GM18951 (cell line): ENCODE measurements at regions not wholly inside any gene's neighbourhood (a gene's known extent, or its start where the extent isn't known, plus 50 kb on each side); places are given as distances from the start of the nearest gene placed in this dataset.

Experiments
- POLR2A ChIP-seq: IDR thresholded peaks from 4 replicates; pipeline ENCODE4 v1.6.1; 2011; ENCODE audit warnings: mild to moderate bottlenecking; ENCODE audit not compliant: insufficient read length, insufficient read depth; ENCODE audit errors: extremely low read depth
- in situ Hi-C: fragments of 300-500 bp; cut with MboI; formaldehyde crosslinking; loops from one replicate; pipeline ENCODE4 v1.12.0; 2022; ENCODE audit warnings: low sequenced_read_pairs, mixed read lengths, inconsistent platforms; ENCODE audit not compliant: unreplicated experiment

DNA sequence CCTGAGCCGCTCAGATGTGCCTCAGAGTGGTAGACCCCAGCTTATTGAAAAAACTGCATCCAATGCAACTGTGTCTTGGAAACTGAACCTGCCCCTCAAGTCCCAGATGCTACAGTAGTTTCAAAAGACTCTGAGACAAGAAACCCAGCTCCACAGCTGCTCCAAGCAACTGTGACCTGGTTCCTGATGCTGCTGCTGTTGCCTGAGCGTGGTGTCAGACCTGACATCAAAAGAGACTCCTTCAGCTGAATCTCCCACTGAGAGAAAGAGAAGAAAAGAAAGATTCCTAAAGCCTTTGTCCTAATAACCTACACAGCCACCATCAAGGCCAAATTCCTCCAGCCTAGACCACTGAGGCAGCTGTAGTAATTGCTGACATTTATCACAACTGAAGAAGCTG, 630.1 kb downstream of the STIM2 start:
- in situ Hi-C loops = no loop called here
- no peak for TF ChIP-seq POLR2A

DNA sequence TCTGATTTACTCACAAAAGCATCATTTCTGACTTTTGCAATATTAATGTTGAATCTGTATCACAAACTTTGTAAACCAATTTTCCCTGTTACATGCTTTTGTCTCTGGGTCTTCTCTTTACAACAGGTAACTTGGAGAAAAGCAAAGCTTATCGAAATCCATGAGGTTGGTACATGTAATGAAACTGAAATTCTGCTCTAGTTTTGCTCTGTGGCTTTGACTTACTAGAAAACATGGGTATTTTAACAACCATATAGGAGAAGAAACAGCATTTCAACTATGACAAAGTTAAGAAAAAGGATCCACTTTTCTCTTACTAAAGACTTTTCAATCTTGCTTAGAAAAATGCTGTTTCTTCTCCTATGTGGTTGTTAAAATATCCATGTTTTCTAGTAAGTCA, 645.8 kb downstream of the STIM2 start:
- in situ Hi-C loops = no loop called here
- no peak for TF ChIP-seq POLR2A

DNA sequence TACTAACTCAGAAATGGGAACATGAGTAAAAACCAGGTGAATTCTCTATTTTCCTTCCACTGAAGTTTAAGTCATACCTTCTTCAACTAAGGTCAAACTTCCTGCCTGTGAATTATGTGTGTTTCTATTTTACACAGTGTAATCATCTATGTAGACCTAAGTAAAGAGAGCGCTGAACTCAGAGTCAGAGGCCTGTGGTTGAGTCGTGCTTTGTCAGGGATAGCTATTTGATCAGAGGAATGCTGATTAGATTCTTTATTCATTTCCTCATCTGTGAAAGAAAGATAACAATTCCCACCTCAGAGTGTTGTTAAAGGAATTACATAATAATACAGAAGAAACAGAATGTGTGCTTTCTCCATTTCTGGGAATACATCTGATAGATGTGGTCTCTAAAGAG, 654.1 kb downstream of the STIM2 start:
- in situ Hi-C loops = no loop called here
- TF ChIP-seq POLR2A = no peak

DNA sequence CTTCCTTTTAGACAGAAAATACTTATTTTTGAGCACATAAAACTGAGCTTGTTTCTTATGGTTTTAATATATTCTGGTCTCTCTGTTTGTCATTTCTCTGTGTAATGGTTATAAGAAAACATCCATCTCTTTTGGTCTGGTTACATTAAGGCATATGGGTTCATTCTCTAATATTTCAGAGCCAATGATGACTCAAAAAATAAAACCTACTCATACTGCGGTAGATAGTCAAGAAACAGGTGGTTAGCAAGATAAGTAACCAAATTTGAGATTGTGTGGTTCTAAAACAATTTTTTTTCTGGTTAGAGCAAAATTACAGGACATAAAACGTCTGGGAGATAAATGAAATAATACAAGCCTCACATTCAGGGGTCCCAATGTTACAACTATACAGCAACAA, 654.5 kb downstream of the STIM2 start:
- TF ChIP-seq POLR2A = no peak
- in situ Hi-C loops = no loop called here

DNA sequence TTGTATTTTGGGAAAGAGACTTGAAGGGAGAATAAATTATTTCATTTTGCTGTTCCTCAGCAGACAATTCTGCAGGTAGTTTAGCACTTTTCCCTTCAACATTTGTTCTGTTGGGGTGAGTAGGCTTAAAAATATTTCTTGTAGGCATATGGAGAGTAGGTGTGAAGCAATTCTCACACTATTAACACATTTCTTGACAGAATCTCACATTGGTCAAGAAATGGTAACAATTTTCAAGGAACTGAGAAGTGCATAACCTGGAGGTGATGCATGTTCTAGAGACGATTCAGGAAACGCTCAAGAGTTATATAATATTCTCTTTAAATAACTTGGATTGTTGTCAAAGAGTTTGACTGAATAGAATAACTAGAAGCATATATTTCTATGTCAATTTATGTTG, 658.2 kb downstream of the STIM2 start:
- no peak for TF ChIP-seq POLR2A
- in situ Hi-C loops = no loop called here

DNA sequence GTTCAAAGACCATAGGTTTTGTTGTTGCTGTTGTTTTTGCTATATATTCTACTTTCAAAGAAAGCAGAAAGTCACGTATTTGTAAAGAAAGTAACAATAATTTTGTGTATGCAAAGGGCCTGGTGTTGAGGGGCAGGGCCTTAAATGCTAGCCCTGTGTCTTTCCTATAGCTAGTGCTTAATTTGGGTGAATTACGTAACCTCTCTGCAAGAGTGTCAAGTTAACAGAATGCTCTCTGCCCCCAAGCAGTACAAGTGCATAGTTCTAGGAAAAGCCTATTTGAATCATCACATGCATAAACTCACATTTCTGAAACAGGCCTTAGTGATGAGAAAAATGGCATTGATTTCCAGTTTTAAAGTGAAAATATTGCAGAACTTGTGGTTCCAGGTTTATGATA, 663.6 kb downstream of the STIM2 start:
- in situ Hi-C loops = no loop called here
- no peak for TF ChIP-seq POLR2A

DNA sequence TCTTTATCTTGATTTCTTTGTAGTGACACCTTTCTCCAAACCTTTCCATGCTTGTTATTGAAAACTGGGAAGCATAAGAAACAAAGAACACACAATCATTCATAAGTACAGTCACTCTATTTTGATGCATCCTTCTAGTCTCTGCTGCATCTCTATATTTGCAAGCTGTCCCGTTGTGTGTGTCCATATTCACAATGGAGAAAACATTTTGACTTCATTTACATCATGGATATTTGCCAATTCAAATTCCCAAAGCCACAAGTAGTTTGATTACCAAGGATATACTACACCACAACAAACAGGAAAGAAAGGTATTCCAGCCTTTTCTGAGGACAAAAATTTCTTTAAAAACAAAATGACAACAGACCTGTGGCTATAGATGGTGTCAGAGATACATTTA, 673.8 kb downstream of the STIM2 start:
- TF ChIP-seq POLR2A = no peak
- in situ Hi-C loops = no loop called here

DNA sequence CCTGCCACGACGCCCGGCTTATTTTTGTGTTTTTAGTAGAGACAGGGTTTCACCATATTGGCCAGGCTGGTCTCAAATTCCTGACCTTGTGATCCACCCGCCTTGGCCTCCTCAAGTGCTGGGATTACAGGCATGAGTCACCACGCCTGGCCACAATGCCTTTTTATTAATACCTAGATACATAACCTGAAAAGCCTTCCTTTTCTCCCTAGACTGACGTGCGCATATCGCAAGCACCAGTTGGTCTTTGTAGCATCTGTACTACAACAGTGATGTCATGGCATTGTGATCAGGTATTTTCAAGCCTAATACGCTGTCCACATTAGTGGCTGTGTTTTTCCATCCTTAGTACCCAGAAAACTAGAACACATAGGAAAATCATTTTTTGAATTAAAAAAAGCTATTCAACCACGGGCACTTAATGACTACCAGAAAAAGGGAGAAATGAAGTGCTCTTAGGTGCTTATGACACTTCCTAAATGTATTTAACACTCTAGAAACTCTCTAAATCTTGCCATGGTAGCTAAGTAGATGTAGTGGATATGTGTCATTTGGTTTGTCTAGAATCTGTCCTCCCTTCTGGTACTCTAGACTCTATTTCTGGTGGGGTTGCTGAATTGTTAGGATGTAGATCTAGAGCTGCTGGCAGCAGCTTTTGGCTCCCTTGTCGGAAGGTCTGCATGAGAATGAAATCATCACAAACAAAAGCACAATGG, 707.8 kb downstream of the STIM2 start:
- in situ Hi-C loops = no loop called here
- no peak for TF ChIP-seq POLR2A

DNA sequence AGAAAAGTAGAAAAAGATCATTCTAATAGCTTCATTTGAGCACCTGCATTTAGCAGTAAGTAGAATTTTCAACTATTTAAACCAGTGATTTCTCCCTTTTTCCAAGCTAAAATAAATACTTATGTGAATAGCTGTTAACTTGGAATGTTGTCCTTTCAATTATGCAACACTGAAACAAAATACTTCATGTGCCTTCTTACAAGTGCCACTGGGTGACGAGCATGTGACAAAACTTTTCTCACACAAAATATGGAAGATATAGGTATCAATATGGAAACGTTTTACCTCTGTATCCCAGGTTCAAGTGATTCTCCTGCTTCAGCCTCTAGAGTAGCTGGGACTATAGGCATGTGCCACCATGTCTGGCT, 708.3 kb downstream of the STIM2 start:
- TF ChIP-seq POLR2A = no peak
- in situ Hi-C loops = no loop called here

DNA sequence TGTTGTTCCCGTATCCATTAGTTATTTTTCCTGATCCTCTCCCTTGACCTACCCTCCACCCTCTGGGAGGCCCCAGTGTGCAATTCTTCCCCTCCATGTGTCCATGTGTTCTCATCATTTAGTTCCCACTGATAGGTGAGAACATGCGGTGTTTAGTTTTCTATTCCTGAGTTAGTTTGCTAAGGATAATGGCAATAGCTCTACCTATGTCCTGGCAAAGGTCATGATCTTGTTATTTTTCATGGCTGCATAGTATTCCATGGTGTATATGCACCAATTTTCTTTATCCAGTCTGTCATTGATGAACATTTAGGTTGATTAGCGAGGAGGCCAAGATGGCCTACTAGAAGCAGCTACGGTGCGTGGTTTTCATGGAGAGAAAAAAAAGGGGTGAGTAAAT, 714.1 kb downstream of the STIM2 start:
- in situ Hi-C loops = no loop called here
- TF ChIP-seq POLR2A = no peak

DNA sequence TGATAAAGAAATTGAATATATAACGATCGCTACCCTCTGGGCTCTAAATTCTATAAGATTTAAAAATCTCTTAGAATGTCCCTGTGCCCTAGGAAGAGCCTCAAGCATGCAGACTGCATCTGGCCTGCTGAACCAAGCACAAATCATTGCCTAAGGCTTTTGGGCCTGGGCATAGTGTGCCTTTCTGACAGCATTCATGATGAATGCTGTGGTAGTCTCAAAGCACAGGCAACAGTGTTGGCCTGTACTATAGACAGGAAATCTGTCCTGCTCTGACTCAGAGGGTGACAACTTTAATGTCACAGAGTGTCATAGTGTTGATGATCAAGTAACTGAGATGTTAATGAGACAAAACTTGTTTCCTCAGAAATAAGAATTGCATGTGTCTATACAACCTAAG, 717.3 kb downstream of the STIM2 start:
- no peak for TF ChIP-seq POLR2A
- in situ Hi-C loops = no loop called here

DNA sequence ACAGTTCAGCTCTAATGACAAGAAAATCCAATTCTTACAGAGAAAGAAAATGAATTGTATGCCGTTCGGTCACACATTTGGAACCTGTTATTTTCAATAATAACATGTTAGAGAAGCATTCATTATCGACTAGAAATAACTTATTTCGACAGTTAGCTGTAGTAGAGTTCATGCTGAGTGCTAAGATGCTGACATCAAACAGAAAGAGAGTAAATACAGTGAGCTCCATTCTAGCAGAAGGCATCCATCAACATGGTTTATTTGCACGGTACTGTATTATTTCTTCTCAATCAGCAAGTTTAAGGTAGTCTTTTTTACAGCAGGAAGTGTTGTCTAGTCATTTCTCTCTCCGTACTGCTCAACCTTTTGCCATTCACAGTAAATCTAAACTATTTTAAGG, 732.1 kb downstream of the STIM2 start:
- TF ChIP-seq POLR2A = no peak
- in situ Hi-C loops = no loop called here

DNA sequence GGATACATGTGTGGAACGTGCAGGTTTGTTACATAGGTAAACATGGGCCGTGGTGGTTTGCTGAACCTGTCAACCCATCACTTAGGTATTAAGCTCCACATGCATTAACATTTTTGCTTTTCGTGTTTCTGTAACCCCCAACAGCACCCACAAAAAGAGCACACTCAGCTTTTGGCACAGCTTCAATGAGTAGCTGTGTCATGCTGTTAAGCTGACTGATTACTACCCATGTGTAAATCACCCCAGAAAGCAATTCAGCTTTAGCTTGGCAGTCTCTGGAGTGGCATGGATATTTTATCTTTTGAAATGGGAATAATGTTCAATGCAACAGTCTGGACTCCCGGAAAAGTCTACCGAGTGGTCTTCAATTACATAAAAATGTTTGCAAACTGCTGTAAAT, 734.3 kb downstream of the STIM2 start:
- no peak for TF ChIP-seq POLR2A
- in situ Hi-C loops = no loop called here

DNA sequence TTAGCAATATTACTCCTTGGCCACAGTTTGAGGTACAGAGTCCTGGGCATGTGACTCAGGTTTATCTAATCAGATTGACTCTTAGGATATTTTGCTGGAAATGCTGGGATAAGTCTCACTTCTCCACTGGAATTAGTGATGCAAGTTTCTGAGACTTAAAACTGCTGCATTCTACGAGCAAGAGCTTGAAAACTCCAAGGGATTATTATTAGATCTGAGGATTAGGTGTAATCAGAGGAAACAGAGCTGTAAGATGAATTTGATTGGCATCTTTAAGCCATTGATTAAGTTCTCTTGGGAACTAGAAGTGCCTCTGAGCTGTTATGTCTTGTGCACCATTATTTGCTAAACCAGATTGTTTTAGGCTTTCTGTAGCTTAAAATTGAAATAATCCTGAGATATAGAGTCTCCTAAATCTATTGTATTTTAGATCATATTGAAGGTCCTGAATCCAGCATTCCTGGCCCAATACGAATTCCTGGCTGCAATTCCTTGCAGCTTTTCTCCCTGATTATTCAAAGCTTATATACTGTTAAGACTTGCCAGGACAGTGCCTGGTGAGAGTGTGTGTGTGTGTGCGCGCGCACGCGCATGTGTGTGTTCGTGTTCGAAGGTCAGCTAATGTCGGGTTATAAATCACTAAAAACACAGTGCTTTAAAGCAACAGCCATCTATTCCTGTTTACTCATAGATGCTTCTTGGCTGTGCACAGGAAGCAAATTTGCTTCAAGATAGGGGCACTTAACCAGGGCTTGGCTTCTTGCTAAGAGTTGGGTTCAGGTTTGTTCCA, 735.1 kb downstream of the STIM2 start:
- in situ Hi-C loops = no loop called here
- TF ChIP-seq POLR2A = no peak

DNA sequence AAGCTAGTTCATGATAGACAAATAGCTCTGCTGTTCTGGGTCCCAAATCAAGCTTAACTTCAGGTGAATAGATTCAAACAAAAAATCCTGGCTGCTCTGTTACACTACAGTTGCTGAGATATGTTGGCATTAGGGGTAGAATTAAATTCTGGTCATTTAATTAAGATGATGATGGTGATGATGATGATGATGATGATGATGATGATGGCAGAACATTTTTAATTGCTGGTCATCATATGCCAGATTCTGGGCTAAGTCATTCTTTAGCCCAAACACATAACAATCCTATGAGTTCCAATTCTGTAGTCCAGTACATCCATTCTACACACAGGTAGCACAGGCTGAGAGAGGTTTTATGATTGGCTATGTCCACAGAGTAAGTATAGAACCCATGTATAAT, 741.5 kb downstream of the STIM2 start:
- in situ Hi-C loops = no loop called here
- no peak for TF ChIP-seq POLR2A

DNA sequence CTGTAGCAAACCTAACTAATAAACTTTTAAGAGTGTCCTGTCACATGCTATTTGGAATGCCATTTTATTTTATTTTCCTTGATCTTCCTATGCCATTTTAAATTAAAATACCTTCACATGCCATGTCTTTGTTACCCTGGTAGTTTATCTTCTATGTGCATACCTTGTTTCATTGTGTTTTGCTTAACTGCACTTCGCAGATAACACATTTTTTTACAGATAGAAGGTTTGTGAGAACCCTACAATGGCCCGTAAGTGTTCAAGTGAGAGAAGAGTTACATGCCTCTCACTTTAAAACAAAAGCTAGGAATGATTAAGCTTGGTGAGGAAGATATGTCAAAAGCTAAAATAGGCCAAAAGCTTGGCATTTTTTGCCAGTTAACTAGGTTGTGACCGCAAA, 744.1 kb downstream of the STIM2 start:
- TF ChIP-seq POLR2A = no peak
- in situ Hi-C loops = no loop called here
